OCI-LY1 (cell line): ENCODE measurements at regions not wholly inside any gene's neighbourhood (a gene's known extent, or its start where the extent isn't known, plus 50 kb on each side); places are given as distances from the start of the nearest gene placed in this dataset.

Source experiments
- H2AFZ ChIP-seq: fragments of 200-600 bp; sonication (generic), shearing (Covaris generic); 2 replicates; pipeline ENCODE4 v1.6.0; 2014; ENCODE audit warnings: antibody characterized with exemption, mild to moderate bottlenecking, low read length
- H3F3A ChIP-seq: fragments of 200-600 bp; sonication (generic), shearing (Covaris generic); 2 replicates; pipeline ENCODE4 v1.6.0; 2014; ENCODE audit warnings: mild to moderate bottlenecking, antibody characterized with exemption, low read length, moderate library complexity; ENCODE audit not compliant: insufficient read depth
- H3K27ac ChIP-seq: fragments of 200-600 bp; sonication (generic); 2 replicates; pipeline ENCODE4 v1.5.1; 2014; ENCODE audit warnings: low read length, mixed run types, mild to moderate bottlenecking, low read depth; ENCODE audit not compliant: poor library complexity, severe bottlenecking
- H3K27me3 ChIP-seq: fragments of 200-600 bp; sonication (generic); 2 replicates; pipeline ENCODE4 v1.6.0; 2014; ENCODE audit warnings: antibody characterized with exemption, mild to moderate bottlenecking, low read length, moderate library complexity; ENCODE audit not compliant: insufficient read depth
- H3K36me3 ChIP-seq: fragments of 200-600 bp; sonication (generic); 2 replicates; pipeline ENCODE4 v1.6.1; 2014; ENCODE audit warnings: mild to moderate bottlenecking, antibody characterized with exemption, low read length, moderate library complexity, mixed read lengths; ENCODE audit not compliant: insufficient read depth
- H3K4me1 ChIP-seq: fragments of 200-600 bp; sonication (generic); 2 replicates; pipeline ENCODE4 v1.5.1; 2014; ENCODE audit warnings: mild to moderate bottlenecking, low read length, moderate library complexity; ENCODE audit not compliant: insufficient read depth, severe bottlenecking
- H3K4me2 ChIP-seq: fragments of 200-600 bp; sonication (generic), shearing (Covaris generic); 2 replicates; pipeline ENCODE4 v1.6.1; 2014; ENCODE audit warnings: low read length
- H3K4me3 ChIP-seq: fragments of 200-600 bp; sonication (generic); 2 replicates; pipeline ENCODE4 v1.5.1; 2014; ENCODE audit warnings: low read length, low read depth, mild to moderate bottlenecking, mixed read lengths; ENCODE audit not compliant: poor library complexity, severe bottlenecking
- H3K79me2 ChIP-seq: fragments of 200-600 bp; shearing (Covaris generic); 2 replicates; pipeline ENCODE4 v1.6.1; 2016; ENCODE audit warnings: mixed run types, low read length, mixed read lengths; ENCODE audit not compliant: insufficient read depth
- H3K9ac ChIP-seq: fragments of 200-600 bp; sonication (generic), shearing (Covaris generic); 2 replicates; pipeline ENCODE4 v1.6.1; 2014; ENCODE audit warnings: mild to moderate bottlenecking, low read length, mixed read lengths
- H3K9me2 ChIP-seq: fragments of 200-600 bp; sonication (generic), shearing (Covaris generic); 2 replicates; pipeline ENCODE4 v1.6.1; 2014; ENCODE audit warnings: low read depth, mild to moderate bottlenecking, low read length, mixed read lengths
- H3K9me3 ChIP-seq: fragments of 200-600 bp; shearing (Covaris generic); 2 replicates; pipeline ENCODE4 v1.6.1; 2014; ENCODE audit warnings: low read length, mixed read lengths
- H4K20me1 ChIP-seq: fragments of 200-600 bp; sonication (generic), shearing (Covaris generic); 2 replicates; pipeline ENCODE4 v1.6.0; 2016; ENCODE audit warnings: mild to moderate bottlenecking, low read length; ENCODE audit not compliant: insufficient read depth
- CTCF ChIP-seq: fragments of 200-600 bp; sonication (generic), shearing (Covaris generic); IDR thresholded peaks from 2 replicates; pipeline ENCODE4 v1.5.1; 2017; ENCODE audit warnings: mild to moderate bottlenecking, antibody characterized with exemption, low read length, moderate library complexity, mixed read lengths
- EZH2 ChIP-seq: fragments of 200-600 bp; sonication (generic), shearing (Covaris generic); IDR thresholded peaks from 2 replicates; pipeline ENCODE4 v1.8.0; 2017; ENCODE audit warnings: borderline replicate concordance, mixed run types, mild to moderate bottlenecking, antibody characterized with exemption, low read length, moderate library complexity, mixed read lengths

- TF ChIP-seq CTCF (no peak), EZH2 (no peak)
- no peaks in the 10 kb centered on the region for H3K79me2 ChIP-seq
- H3K4me3 ChIP-seq: no peak overlapping the region
- H3K27ac ChIP-seq: no peak overlapping the region
- H2AFZ ChIP-seq: no peak overlapping the region
- no peaks in the 10 kb centered on the region for H3K9me3 ChIP-seq
- no peak overlapping the region for H3K9ac ChIP-seq
- H4K20me1 ChIP-seq: no peaks in the 10 kb centered on the region
- no peaks in the 10 kb centered on the region for H3K36me3 ChIP-seq
- H3K4me1 ChIP-seq: no peaks in the 10 kb centered on the region
- H3F3A ChIP-seq: no peaks in the 10 kb centered on the region
- no peaks in the 10 kb centered on the region for H3K27me3 ChIP-seq
- no peaks in the 10 kb centered on the region for H3K9me2 ChIP-seq
- no peak overlapping the region for H3K4me2 ChIP-seq
These were observed 70.2 kb upstream of the IL12B start for GRCh38 chr5:159400476-159400875.

GRCh38 chr5:159402311-159402710 is 72.0 kb upstream of the IL12B start:
- Histone ChIP-seq H3F3A (no peaks in the 10 kb centered on the region), H3K27me3 (no peaks in the 10 kb centered on the region), H3K4me3 (no peak overlapping the region), H3K27ac (no peak overlapping the region), H3K9me2 (no peaks in the 10 kb centered on the region), H3K4me2 (no peak overlapping the region), H3K79me2 (no peaks in the 10 kb centered on the region), H3K4me1 (no peaks in the 10 kb centered on the region), H3K9ac (no peak overlapping the region), H3K36me3 (no peaks in the 10 kb centered on the region), H2AFZ (no peak overlapping the region), H4K20me1 (no peaks in the 10 kb centered on the region), H3K9me3 (no peaks in the 10 kb centered on the region)
- TF ChIP-seq CTCF (no peak), EZH2 (no peak)

GRCh38 chr5:159402856-159403255 is 72.6 kb upstream of the IL12B start:
- Histone ChIP-seq H3K9me2 (no peaks in the 10 kb centered on the region), H3K27me3 (no peaks in the 10 kb centered on the region), H2AFZ (no peak overlapping the region), H3K4me3 (no peak overlapping the region), H3K9me3 (no peaks in the 10 kb centered on the region), H3K4me2 (no peak overlapping the region), H3K4me1 (no peaks in the 10 kb centered on the region), H3K36me3 (no peaks in the 10 kb centered on the region), H4K20me1 (no peaks in the 10 kb centered on the region), H3K27ac (no peak overlapping the region), H3K9ac (no peak overlapping the region), H3F3A (no peaks in the 10 kb centered on the region), H3K79me2 (no peaks in the 10 kb centered on the region)
- TF ChIP-seq EZH2 (no peak), CTCF (no peak)
